H9 (cell line): ENCODE measurements at regions not wholly inside any gene's neighbourhood (a gene's known extent, or its start where the extent isn't known, plus 50 kb on each side); places are given as distances from the start of the nearest gene placed in this dataset.

Source experiments
- DNase-seq: peaks from one replicate; pipeline ENCODE4 v3.0.0-alpha.2; 2017
- H2AFZ ChIP-seq: one replicate; pipeline ENCODE4 v1.6.1; 2013; ENCODE audit warnings: mild to moderate bottlenecking, low read length, control low read depth, moderate library complexity
- H2AK5ac ChIP-seq: 2 replicates; pipeline ENCODE4 v1.6.1; 2013; ENCODE audit warnings: low read length, control low read depth, mixed read lengths; ENCODE audit not compliant: insufficient read length
- H2BK120ac ChIP-seq: one replicate; pipeline ENCODE4 v1.6.1; 2013; ENCODE audit warnings: low read depth, mild to moderate bottlenecking, low read length, control low read depth, inconsistent platforms; ENCODE audit not compliant: poor library complexity, severe bottlenecking
- H2BK12ac ChIP-seq: 2 replicates; pipeline ENCODE4 v1.6.1; 2013; ENCODE audit warnings: low read length, control low read depth, mixed read lengths, low read depth; ENCODE audit not compliant: insufficient read length
- H2BK15ac ChIP-seq: 2 replicates; pipeline ENCODE4 v1.6.1; 2013; ENCODE audit warnings: low read depth, low read length, control low read depth
- H2BK20ac ChIP-seq: one replicate; pipeline ENCODE4 v1.6.1; 2013; ENCODE audit warnings: low read depth, mild to moderate bottlenecking, low read length, control low read depth, inconsistent platforms; ENCODE audit not compliant: poor library complexity, severe bottlenecking
- H2BK5ac ChIP-seq: 2 replicates; pipeline ENCODE4 v1.6.1; 2013; ENCODE audit warnings: low read length, control low read depth, mixed read lengths; ENCODE audit not compliant: insufficient read length
- H3K14ac ChIP-seq: 2 replicates; pipeline ENCODE4 v1.6.1; 2013; ENCODE audit warnings: low read length, control low read depth; ENCODE audit not compliant: insufficient read depth
- H3K18ac ChIP-seq: 2 replicates; pipeline ENCODE4 v1.6.1; 2013; ENCODE audit warnings: low read depth, mild to moderate bottlenecking, mixed read lengths, low read length, control low read depth; ENCODE audit not compliant: insufficient read length
- H3K23ac ChIP-seq: 2 replicates; pipeline ENCODE4 v1.6.1; 2013; ENCODE audit warnings: low read length, control low read depth, mixed read lengths, low read depth; ENCODE audit not compliant: insufficient read length
- H3K23me2 ChIP-seq: 2 replicates; pipeline ENCODE4 v1.6.1; 2013; ENCODE audit warnings: low read depth, mild to moderate bottlenecking, mixed read lengths, low read length, control low read depth; ENCODE audit not compliant: insufficient read length, poor library complexity, severe bottlenecking
- H3K27ac ChIP-seq: 2 replicates; pipeline ENCODE4 v1.5.1; 2013; ENCODE audit warnings: low read length, control low read depth, mixed read lengths, low read depth; ENCODE audit not compliant: insufficient read length
- H3K27me3 ChIP-seq: 2 replicates; pipeline ENCODE4 v1.6.1; 2013; ENCODE audit warnings: low read length, control low read depth, inconsistent platforms; ENCODE audit not compliant: insufficient read depth
- H3K4ac ChIP-seq: 2 replicates; pipeline ENCODE4 v1.6.1; 2013; ENCODE audit warnings: low read depth, mild to moderate bottlenecking, control low read depth, inconsistent platforms, low read length, moderate library complexity
- H3K4me1 ChIP-seq: 2 replicates; pipeline ENCODE4 v1.6.1; 2013; ENCODE audit warnings: low read length, control low read depth, inconsistent platforms; ENCODE audit not compliant: insufficient read depth
- H3K4me2 ChIP-seq: 2 replicates; pipeline ENCODE4 v1.6.1; 2013; ENCODE audit warnings: low read length, control low read depth, mixed read lengths; ENCODE audit not compliant: insufficient read length, insufficient read depth
- H3K56ac ChIP-seq: 2 replicates; pipeline ENCODE4 v1.6.1; 2013; ENCODE audit warnings: low read depth, mild to moderate bottlenecking, mixed read lengths, low read length, control low read depth; ENCODE audit not compliant: insufficient read length
- H3K79me1 ChIP-seq: 2 replicates; pipeline ENCODE4 v1.6.1; 2013; ENCODE audit warnings: low read depth, mild to moderate bottlenecking, moderate library complexity, low read length, control low read depth, inconsistent platforms; ENCODE audit not compliant: insufficient read depth, poor library complexity, severe bottlenecking
- H3K79me2 ChIP-seq: 2 replicates; pipeline ENCODE4 v1.6.1; 2013; ENCODE audit warnings: low read length, control low read depth, inconsistent platforms; ENCODE audit not compliant: insufficient read depth
- H3K9ac ChIP-seq: 2 replicates; pipeline ENCODE4 v1.6.1; 2013; ENCODE audit warnings: low read length, control low read depth, mixed read lengths; ENCODE audit not compliant: insufficient read length; ENCODE audit errors: extremely low read depth
- H3K9me3 ChIP-seq: one replicate; pipeline ENCODE4 v1.6.1; 2013; ENCODE audit warnings: low read depth, low read length, inconsistent platforms; ENCODE audit not compliant: control insufficient read depth
- H3T11ph ChIP-seq: one replicate; pipeline ENCODE4 v1.6.1; 2013; ENCODE audit warnings: mild to moderate bottlenecking, low read length, control low read depth, inconsistent platforms
- H4K20me1 ChIP-seq: one replicate; pipeline ENCODE4 v1.6.1; 2013; ENCODE audit not compliant: control insufficient read depth, insufficient read length, insufficient read depth
- H4K5ac ChIP-seq: 2 replicates; pipeline ENCODE4 v1.6.1; 2013; ENCODE audit warnings: low read depth, mild to moderate bottlenecking, mixed read lengths, low read length, control low read depth; ENCODE audit not compliant: insufficient read length
- H4K8ac ChIP-seq: replicated peaks from 2 replicates; pipeline ENCODE4 v1.6.1; 2013; ENCODE audit warnings: low read length, control low read depth, mixed read lengths, low read depth; ENCODE audit not compliant: insufficient read length
- H4K91ac ChIP-seq: 2 replicates; pipeline ENCODE4 v1.6.1; 2013; ENCODE audit warnings: low read depth, mild to moderate bottlenecking, moderate library complexity, mixed read lengths, low read length, control low read depth; ENCODE audit not compliant: insufficient read length
- H3K27ac Mint-ChIP-seq, 3 experiments: 2 replicates in 2 of 3; 3 replicates in 1 of 3; pipeline ENCODE4 v1.8.0; 2020 to 2021; ENCODE audit warnings: mixed read lengths in 3 of 3, mild to moderate bottlenecking in 1 of 3, moderate library complexity in 1 of 3
- H3K27me3 Mint-ChIP-seq: 2 replicates; pipeline ENCODE4 v1.8.0; 2021; ENCODE audit warnings: low read depth, mild to moderate bottlenecking, moderate library complexity, mixed read lengths
- H3K36me3 Mint-ChIP-seq, 3 experiments: 2 replicates in 2 of 3; 3 replicates in 1 of 3; pipeline ENCODE4 v1.8.0; 2020 to 2021; ENCODE audit warnings: low read depth in 3 of 3, mixed read lengths in 3 of 3; ENCODE audit not compliant: insufficient read depth in 1 of 3
- H3K4me1 Mint-ChIP-seq, 2 experiments: 2 replicates each; pipeline ENCODE4 v1.8.0; 2020; ENCODE audit warnings: mixed read lengths in 2 of 2
- H3K4me3 Mint-ChIP-seq, 2 experiments: 2 replicates in 1 of 2; 3 replicates in 1 of 2; pipeline ENCODE4 v1.8.0; 2020 to 2021; ENCODE audit warnings: mild to moderate bottlenecking in 2 of 2, mixed read lengths in 2 of 2, moderate library complexity in 1 of 2
- H3K9me3 Mint-ChIP-seq, 2 experiments: 2 replicates in 1 of 2; 3 replicates in 1 of 2; pipeline ENCODE4 v1.8.0; 2020; ENCODE audit warnings: mild to moderate bottlenecking in 2 of 2, mixed read lengths in 2 of 2, moderate library complexity in 1 of 2
- CTCF ChIP-seq: fragments of 200-600 bp; sonication (generic); conservative IDR thresholded peaks from 3 replicates; pipeline ENCODE4 v1.8.0; 2021; ENCODE audit warnings: antibody characterized with exemption, mild to moderate bottlenecking
- WGBS: extraction: QIAGEN DNeasy Blood & Tissue Kit; methylation state at CpG from one replicate; pipeline ENCODE4 v1.1.7; 2013; ENCODE audit warnings: missing lambda C conversion rate, low lambda C conversion rate, mixed read lengths; ENCODE audit not compliant: insufficient read length; ENCODE audit errors: extremely low coverage; 5-methylcytosine and 5-hydroxymethylcytosine counted together

GRCh38 chr18:77487951-77488740 is 238.5 kb downstream of the GALR1 start:
- Mint-ChIP-seq H3K9me3 (peaks cover 0 to 3% of the 10 kb centered on the region in 2 experiments; a peak in 1 of 5 replicates), H3K27me3 (no peaks in the 10 kb centered on the region), H3K4me1 (peaks cover 0 to 5% of the 10 kb centered on the region in 2 experiments; a peak in 1 of 4 replicates), H3K4me3 (no peak overlapping the region), H3K36me3 (peaks cover 3 to 8% (median 7%) of the 10 kb centered on the region in 3 experiments; a peak in 6 of 7 replicates), H3K27ac (no peak overlapping the region)
- H3K27me3 ChIP-seq: no peaks in the 10 kb centered on the region
- H4K5ac ChIP-seq: no peak overlapping the region
- H2BK5ac ChIP-seq: no peak overlapping the region
- no peak overlapping the region for H2BK120ac ChIP-seq
- no peak overlapping the region for H3T11ph ChIP-seq
- no peak overlapping the region for H3K4ac ChIP-seq
- no CpG with 5 or more reads among the region's 7 CpGs for WGBS
- H3K9me3 ChIP-seq: no peaks in the 10 kb centered on the region
- DNase-seq: no peak
- no peak overlapping the region for H3K23ac ChIP-seq
- H2BK12ac ChIP-seq: no peak overlapping the region
- no peak overlapping the region for H2AFZ ChIP-seq
- no peaks in the 10 kb centered on the region; the same call in 1 of the 2 replicates for H3K79me2 ChIP-seq
- no peak overlapping the region for H2AK5ac ChIP-seq
- no peaks in the 10 kb centered on the region for H3K79me1 ChIP-seq
- H4K91ac ChIP-seq: no peak overlapping the region
- no peak overlapping the region for H3K27ac ChIP-seq
- H3K23me2 ChIP-seq: no peaks in the 10 kb centered on the region
- H2BK15ac ChIP-seq: no peak overlapping the region
- no peak overlapping the region for H3K4me2 ChIP-seq
- H3K56ac ChIP-seq: no peak overlapping the region
- no peak overlapping the region for H4K8ac ChIP-seq
- H3K4me1 ChIP-seq: no peaks in the 10 kb centered on the region
- no peak overlapping the region for H2BK20ac ChIP-seq
- TF ChIP-seq CTCF: no peak
- H3K18ac ChIP-seq: no peak overlapping the region
- H4K20me1 ChIP-seq: no peaks in the 10 kb centered on the region
- no peak overlapping the region for H3K9ac ChIP-seq
- H3K14ac ChIP-seq: no peak overlapping the region
